ENCODE measurements at regions not wholly inside any gene's neighbourhood (a gene's known extent, or its start where the extent isn't known, plus 50 kb on each side); places are given as distances from the start of the nearest gene placed in this dataset.

- TF ChIP-seq, protein P1, sequence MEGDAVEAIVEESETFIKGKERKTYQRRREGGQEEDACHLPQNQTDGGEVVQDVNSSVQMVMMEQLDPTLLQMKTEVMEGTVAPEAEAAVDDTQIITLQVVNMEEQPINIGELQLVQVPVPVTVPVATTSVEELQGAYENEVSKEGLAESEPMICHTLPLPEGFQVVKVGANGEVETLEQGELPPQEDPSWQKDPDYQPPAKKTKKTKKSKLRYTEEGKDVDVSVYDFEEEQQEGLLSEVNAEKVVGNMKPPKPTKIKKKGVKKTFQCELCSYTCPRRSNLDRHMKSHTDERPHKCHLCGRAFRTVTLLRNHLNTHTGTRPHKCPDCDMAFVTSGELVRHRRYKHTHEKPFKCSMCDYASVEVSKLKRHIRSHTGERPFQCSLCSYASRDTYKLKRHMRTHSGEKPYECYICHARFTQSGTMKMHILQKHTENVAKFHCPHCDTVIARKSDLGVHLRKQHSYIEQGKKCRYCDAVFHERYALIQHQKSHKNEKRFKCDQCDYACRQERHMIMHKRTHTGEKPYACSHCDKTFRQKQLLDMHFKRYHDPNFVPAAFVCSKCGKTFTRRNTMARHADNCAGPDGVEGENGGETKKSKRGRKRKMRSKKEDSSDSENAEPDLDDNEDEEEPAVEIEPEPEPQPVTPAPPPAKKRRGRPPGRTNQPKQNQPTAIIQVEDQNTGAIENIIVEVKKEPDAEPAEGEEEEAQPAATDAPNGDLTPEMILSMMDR (IDR thresholded peaks at IDR 0.05; ENCODE audit: low read depth, low read length) = peak; percentile 86
- H3K9me3 ChIP-seq (ENCODE audit: low read depth) = no peaks in the 10 kb centered on the region
- H3K36me3 ChIP-seq = no peaks in the 10 kb centered on the region
- no peaks in the 10 kb centered on the region for H3K4me1 ChIP-seq (ENCODE audit: low read depth)
- H3K27ac ChIP-seq = no peak overlapping the region
- no peak overlapping the region for H3K4me3 ChIP-seq
- peak; percentile 87 to 89 for DNase-seq (ENCODE audit: low read depth in 1 of 2, low spot score in 1 of 2)
- no peaks in the 10 kb centered on the region for H3K27me3 ChIP-seq
These were observed 156.2 kb downstream of the MELK start for GRCh38 chr9:36728651-36729520.

GRCh38 chr9:36729906-36730305, 157.2 kb downstream of the MELK start:
- DNase-seq (ENCODE audit: low read depth in 1 of 2, low spot score in 1 of 2) = no peak
- H3K9me3 ChIP-seq (ENCODE audit: low read depth) = no peaks in the 10 kb centered on the region
- no peaks in the 10 kb centered on the region for H3K4me1 ChIP-seq (ENCODE audit: low read depth)
- no peaks in the 10 kb centered on the region for H3K27me3 ChIP-seq
- TF ChIP-seq, protein P1 (IDR thresholded peaks at IDR 0.05; ENCODE audit: low read depth, low read length) = no peak
- no peak overlapping the region for H3K27ac ChIP-seq
- no peak overlapping the region for H3K4me3 ChIP-seq
- no peaks in the 10 kb centered on the region for H3K36me3 ChIP-seq

DNA sequence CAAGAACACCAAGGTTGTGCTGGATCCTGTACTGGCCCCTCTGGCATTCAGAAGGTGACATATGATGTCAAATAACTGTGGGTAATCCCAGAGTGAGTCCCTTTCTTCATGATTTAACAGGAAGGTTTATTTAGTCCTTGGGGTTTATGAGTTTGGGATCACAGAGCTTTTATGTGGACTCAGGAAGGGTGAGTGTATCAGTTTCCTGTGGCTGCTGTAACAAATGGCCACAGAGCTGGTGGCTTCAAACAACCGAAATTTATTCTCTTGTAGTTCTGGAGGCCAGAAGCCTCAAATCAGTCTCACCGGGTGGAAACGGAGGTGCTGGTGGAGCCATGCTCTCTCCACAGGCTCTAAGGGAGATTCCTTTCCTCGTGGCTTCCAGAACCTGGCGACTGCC, 157.7 kb downstream of the MELK start:
- Histone ChIP-seq H3K27me3 (no peaks in the 10 kb centered on the region), H3K36me3 (no peaks in the 10 kb centered on the region), H3K27ac (no peak overlapping the region), H3K9me3 (ENCODE audit: low read depth) (no peaks in the 10 kb centered on the region), H3K4me1 (ENCODE audit: low read depth) (no peaks in the 10 kb centered on the region), H3K4me3 (no peak overlapping the region)
- TF ChIP-seq, protein P1 (IDR thresholded peaks at IDR 0.05; ENCODE audit: low read depth, low read length) = no peak
- no peak for DNase-seq (ENCODE audit: low read depth in 1 of 2, low spot score in 1 of 2)

DNA sequence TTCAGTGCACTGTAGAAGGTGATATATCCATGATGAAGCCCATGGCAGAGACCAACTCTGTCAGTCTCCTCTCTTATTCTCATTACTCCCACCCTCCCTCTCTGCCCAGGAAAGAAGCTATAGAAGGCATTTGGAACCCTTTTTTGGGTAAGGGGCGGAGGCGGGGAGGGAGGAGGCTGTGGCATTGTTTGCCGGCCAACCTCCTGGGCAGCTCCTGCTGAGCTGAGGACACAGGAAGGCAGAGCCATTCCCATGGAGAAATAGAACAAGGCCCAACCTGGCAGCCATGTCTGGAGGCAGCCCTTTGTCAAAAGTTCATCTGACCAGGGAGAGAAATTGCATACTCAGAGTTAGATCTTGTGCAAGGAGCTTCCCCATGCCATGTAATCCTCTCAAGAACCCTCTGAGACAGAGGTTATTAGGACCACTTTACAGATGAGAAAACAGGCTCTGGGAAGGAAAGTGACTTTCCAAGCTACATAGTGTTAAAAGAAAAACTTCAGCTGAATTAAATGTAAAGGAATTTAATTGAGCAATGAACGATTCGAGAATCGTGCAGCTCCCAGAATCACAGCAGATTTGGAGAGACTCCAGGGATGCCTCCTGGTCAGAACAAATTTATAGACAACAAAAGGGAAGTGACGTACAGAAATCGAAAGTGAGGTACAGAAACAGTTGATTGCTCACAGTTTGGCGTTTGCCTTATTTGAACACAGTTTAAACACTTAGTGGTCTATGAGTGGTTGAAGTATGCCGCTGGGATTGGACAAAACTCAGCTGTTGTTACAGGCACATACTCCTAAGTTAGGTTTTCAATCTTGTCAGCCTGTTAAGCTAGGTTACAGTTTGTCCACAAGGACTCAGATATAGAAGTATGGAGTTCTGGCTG, 158.6 kb downstream of the MELK start:
- Histone ChIP-seq H3K4me1 (ENCODE audit: low read depth) (no peaks in the 10 kb centered on the region), H3K36me3 (no peaks in the 10 kb centered on the region), H3K9me3 (ENCODE audit: low read depth) (no peaks in the 10 kb centered on the region), H3K27me3 (no peaks in the 10 kb centered on the region), H3K4me3 (no peak overlapping the region), H3K27ac (no peak overlapping the region)
- TF ChIP-seq, protein P1 (IDR thresholded peaks at IDR 0.05; ENCODE audit: low read depth, low read length) = no peak
- DNase-seq (ENCODE audit: low read depth in 1 of 2, low spot score in 1 of 2) = peak in 1 of 2 donors; percentile 75

DNA sequence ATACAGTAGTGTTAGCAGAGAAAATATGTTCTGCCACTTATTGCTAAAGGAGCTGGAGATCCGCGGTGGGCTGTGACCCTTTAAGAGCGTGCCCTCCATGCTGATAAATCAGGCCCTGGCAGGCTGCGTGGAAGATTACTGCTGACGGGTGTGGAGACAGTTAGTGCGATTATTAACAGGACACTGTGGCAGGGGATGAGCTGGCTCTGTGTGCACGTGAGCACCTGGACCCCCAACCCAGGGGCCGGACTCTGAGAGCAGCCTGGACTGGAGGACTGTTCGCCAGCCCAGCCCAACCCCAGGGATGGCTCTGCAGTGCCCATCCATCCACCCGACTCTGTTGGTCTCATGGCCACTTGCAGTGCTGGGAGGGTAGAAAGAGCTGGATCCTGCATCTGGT, 162.0 kb downstream of the MELK start:
- no peaks in the 10 kb centered on the region for H3K27me3 ChIP-seq
- H3K27ac ChIP-seq = no peak overlapping the region
- H3K36me3 ChIP-seq = no peaks in the 10 kb centered on the region
- TF ChIP-seq, protein P1 (IDR thresholded peaks at IDR 0.05; ENCODE audit: low read depth, low read length) = no peak
- no peaks in the 10 kb centered on the region for H3K4me1 ChIP-seq (ENCODE audit: low read depth)
- DNase-seq (ENCODE audit: low read depth in 1 of 2, low spot score in 1 of 2) = no peak
- no peaks in the 10 kb centered on the region for H3K9me3 ChIP-seq (ENCODE audit: low read depth)
- H3K4me3 ChIP-seq = no peak overlapping the region

All from cardiac muscle cell (in vitro differentiated cells and primary cell).